Liver (tissue), 7 donors: ENCODE measurements at regions not wholly inside any gene's neighbourhood (a gene's known extent, or its start where the extent isn't known, plus 50 kb on each side); places are given as distances from the start of the nearest gene placed in this dataset.

Source experiments
- DNase-seq: peaks from one replicate; pipeline ENCODE4 v3.0.0-alpha.2; 2017; ENCODE audit warnings: low spot score
- H3K27ac ChIP-seq, 2 donors: one replicate each; pipeline ENCODE4 v1.7.0; 2013; ENCODE audit warnings: inconsistent platforms in 2 of 2, low read length in 2 of 2, control low read depth in 1 of 2, low read depth in 1 of 2, mild to moderate bottlenecking in 1 of 2
- H3K27me3 ChIP-seq, 4 donors: one replicate each; pipeline versions ENCODE4 v1.6.1 to v1.7.0; 2013; ENCODE audit warnings: low read length in 3 of 4, inconsistent platforms in 1 of 4, mild to moderate bottlenecking in 1 of 4, moderate library complexity in 1 of 4; ENCODE audit not compliant: control insufficient read depth in 4 of 4, insufficient read depth in 4 of 4
- H3K36me3 ChIP-seq, 4 donors: one replicate each; pipeline versions ENCODE4 v1.6.1 to v1.7.0; 2013; ENCODE audit warnings: low read length in 3 of 4, mild to moderate bottlenecking in 3 of 4, low read depth in 1 of 4, moderate library complexity in 1 of 4; ENCODE audit not compliant: control insufficient read depth in 4 of 4, insufficient read depth in 3 of 4
- H3K4me1 ChIP-seq, 4 donors: one replicate each; pipeline versions ENCODE4 v1.6.1 to v1.7.0; 2013; ENCODE audit warnings: low read length in 3 of 4, mild to moderate bottlenecking in 3 of 4, moderate library complexity in 1 of 4; ENCODE audit not compliant: control insufficient read depth in 4 of 4, insufficient read depth in 4 of 4
- H3K4me3 ChIP-seq, 3 donors: one replicate each; pipeline versions ENCODE4 v1.6.1 to v1.7.0; 2013; ENCODE audit warnings: low read length in 3 of 3, control low read depth in 1 of 3, low read depth in 1 of 3, mild to moderate bottlenecking in 1 of 3
- H3K9ac ChIP-seq, 2 donors: one replicate each; pipeline ENCODE4 v1.7.0; 2013; ENCODE audit warnings: low read length in 2 of 2, mild to moderate bottlenecking in 2 of 2, moderate library complexity in 2 of 2, control low read depth in 1 of 2, low read depth in 1 of 2
- H3K9me3 ChIP-seq, 4 donors: one replicate each; pipeline versions ENCODE4 v1.6.1 to v1.7.0; 2013; ENCODE audit warnings: low read length in 3 of 4; ENCODE audit not compliant: control insufficient read depth in 4 of 4
- ATF3 ChIP-seq: IDR thresholded peaks from 2 replicates; pipeline ENCODE4 v1.6.1; 2016; ENCODE audit warnings: antibody characterized with exemption
- EGR1 ChIP-seq, 2 donors: IDR thresholded peaks; 2 replicates each; pipeline ENCODE4 v1.6.1; 2016 to 2018; ENCODE audit warnings: antibody characterized with exemption in 2 of 2, low read depth in 2 of 2
- FOXA1 ChIP-seq: IDR thresholded peaks from 2 replicates; pipeline ENCODE4 v1.6.1; 2016; ENCODE audit warnings: antibody characterized with exemption
- GABPA ChIP-seq, 2 donors: IDR thresholded peaks in 1 of 2; conservative IDR thresholded peaks in 1 of 2; 2 replicates each; pipeline ENCODE4 v1.6.1; 2016; ENCODE audit warnings: antibody characterized with exemption in 2 of 2, mild to moderate bottlenecking in 1 of 2, moderate library complexity in 1 of 2
- HNF4G ChIP-seq: IDR thresholded peaks from 2 replicates; pipeline ENCODE4 v1.6.1; 2016; ENCODE audit warnings: antibody characterized with exemption
- MAX ChIP-seq: IDR thresholded peaks from 2 replicates; pipeline ENCODE4 v1.6.1; 2016; ENCODE audit warnings: antibody characterized with exemption
- NR2F2 ChIP-seq: IDR thresholded peaks from 2 replicates; pipeline ENCODE4 v1.6.1; 2016; ENCODE audit warnings: antibody characterized with exemption
- RXRA ChIP-seq, 2 donors: IDR thresholded peaks; 2 replicates each; pipeline ENCODE4 v1.6.1; 2017 to 2018; ENCODE audit warnings: antibody characterized with exemption in 2 of 2, mild to moderate bottlenecking in 1 of 2
- TAF1 ChIP-seq: conservative IDR thresholded peaks from 2 replicates; pipeline ENCODE4 v1.6.1; 2016; ENCODE audit warnings: antibody characterized with exemption, mild to moderate bottlenecking
- YY1 ChIP-seq: IDR thresholded peaks from 2 replicates; pipeline ENCODE4 v1.6.1; 2016; ENCODE audit warnings: antibody characterized with exemption, mild to moderate bottlenecking
- ZBTB33 ChIP-seq: IDR thresholded peaks from 2 replicates; pipeline ENCODE4 v1.6.1; 2016; ENCODE audit warnings: antibody characterized with exemption
- WGBS: extraction: QIAGEN DNeasy Blood & Tissue Kit; methylation state at CpG from one replicate; pipeline ENCODE4 v1.1.7; 2013; 5-methylcytosine and 5-hydroxymethylcytosine counted together
- donor health status: healthy.
- donor health status: healthy.
- donor health status: healthy.
- donor health status: healthy.

GRCh38 chr19:57016076-57016475 is 103.7 kb upstream of the USP29 start (continued):
- no peak for TF ChIP-seq RXRA (IDR thresholded peaks at IDR 0.05)
- TF ChIP-seq ATF3, result no peak

GRCh38 chr19:57016491-57016890 is 103.3 kb upstream of the USP29 start:
- TF ChIP-seq HNF4G (no peak), GABPA (IDR thresholded peaks at IDR 0.05 in 1 of 2, conservative IDR thresholded peaks at IDR 0.05 in 1 of 2) (no peak), FOXA1 (no peak), NR2F2 (no peak), YY1 (no peak)
- Histone ChIP-seq H3K36me3 (no peaks in the 10 kb centered on the region), H3K27me3 (no peaks in the 10 kb centered on the region), H3K4me3 (no peak overlapping the region), H3K9ac (no peak overlapping the region), H3K4me1 (no peaks in the 10 kb centered on the region), H3K9me3 (peaks cover 1 to 21% (median 11%) of the 10 kb centered on the region in 4 donors), H3K27ac (no peak overlapping the region)
- no peak for DNase-seq
- WGBS, result 70% methylated on average over 14 of the region's 14 CpGs

GRCh38 chr19:57025491-57025890 is 94.3 kb upstream of the USP29 start:
- Histone ChIP-seq H3K4me3 (no peak overlapping the region), H3K9me3 (peaks cover 0 to 12% (median 3%) of the 10 kb centered on the region in 4 donors)
- no peak for TF ChIP-seq HNF4G
- no peak for TF ChIP-seq ATF3
- TF ChIP-seq MAX, result no peak
- TF ChIP-seq RXRA (IDR thresholded peaks at IDR 0.05), result no peak

GRCh38 chr19:57026476-57026875 is 93.3 kb upstream of the USP29 start:
- H3K9me3 ChIP-seq, result peaks cover 0 to 15% (median 4%) of the 10 kb centered on the region in 4 donors
- H3K9ac ChIP-seq, result no peak overlapping the region
- DNase-seq, result no peak
- H3K27ac ChIP-seq, result no peak overlapping the region
- H3K27me3 ChIP-seq, result no peaks in the 10 kb centered on the region
- no peaks in the 10 kb centered on the region for H3K36me3 ChIP-seq
- no peaks in the 10 kb centered on the region for H3K4me1 ChIP-seq
- 63% methylated on average over 3 of the region's 3 CpGs for WGBS
- H3K4me3 ChIP-seq, result no peak overlapping the region
- no peak for TF ChIP-seq RXRA (IDR thresholded peaks at IDR 0.05)
- no peak for TF ChIP-seq MAX

More at GRCh38 chr19:57025491-57025890, 94.3 kb upstream of the USP29 start:
- no peak overlapping the region for H3K9ac ChIP-seq
- H3K27me3 ChIP-seq, result no peaks in the 10 kb centered on the region
- H3K36me3 ChIP-seq, result no peaks in the 10 kb centered on the region
- 89% methylated on average over 4 of the region's 4 CpGs for WGBS
- DNase-seq, result no peak
- H3K27ac ChIP-seq, result no peak overlapping the region
- no peaks in the 10 kb centered on the region for H3K4me1 ChIP-seq

GRCh38 chr19:57027360-57027759 is 92.4 kb upstream of the USP29 start:
- WGBS, result 52% methylated on average over 7 of the region's 7 CpGs
- DNase-seq, result no peak
- peaks cover 0 to 12% (median 5%) of the 10 kb centered on the region in 4 donors for H3K9me3 ChIP-seq

More at GRCh38 chr19:57027360-57027759, 92.4 kb upstream of the USP29 start:
- Histone ChIP-seq H3K27ac (no peak overlapping the region), H3K4me3 (no peak overlapping the region), H3K4me1 (no peaks in the 10 kb centered on the region), H3K36me3 (no peaks in the 10 kb centered on the region), H3K27me3 (no peaks in the 10 kb centered on the region), H3K9ac (no peak overlapping the region)
- TF ChIP-seq TAF1 (no peak), EGR1 (IDR thresholded peaks at IDR 0.05; ENCODE audit: low read depth in 2 of 2) (no peak), ZBTB33 (no peak)
